Parathyroid adenoma (tissue), 2 donors: ENCODE measurements at regions not wholly inside any gene's neighbourhood (a gene's known extent, or its start where the extent isn't known, plus 50 kb on each side); places are given as distances from the start of the nearest gene placed in this dataset.
"Not testable (repeated sequence)": the region's sequence is repeated elsewhere in the genome, so short reads cannot be mapped to it uniquely, and the experiment has no call there.

Experiments used
- H2AFZ ChIP-seq: fragments of 300-600 bp; sonication (generic); one replicate; pipeline ENCODE4 v1.7.0; 2017; ENCODE audit warnings: antibody characterized with exemption, mild to moderate bottlenecking
- H3K27ac ChIP-seq: fragments of 300-600 bp; sonication (generic); one replicate; pipeline ENCODE4 v1.7.0; 2017
- H3K27me3 ChIP-seq: fragments of 300-600 bp; sonication (generic); one replicate; pipeline ENCODE4 v1.7.0; 2017; ENCODE audit warnings: low read length; ENCODE audit not compliant: control insufficient read depth, insufficient read depth
- H3K36me3 ChIP-seq: fragments of 300-600 bp; sonication (generic); one replicate; pipeline ENCODE4 v1.7.0; 2017; ENCODE audit warnings: low read length; ENCODE audit not compliant: control insufficient read depth, insufficient read depth
- H3K4me1 ChIP-seq: fragments of 300-600 bp; sonication (generic); one replicate; pipeline ENCODE4 v1.7.0; 2017; ENCODE audit warnings: control low read depth
- H3K4me2 ChIP-seq: fragments of 300-600 bp; sonication (generic); one replicate; pipeline ENCODE4 v1.7.0; 2017; ENCODE audit warnings: low read length
- H3K4me3 ChIP-seq: fragments of 300-600 bp; sonication (generic); one replicate; pipeline ENCODE4 v1.7.0; 2017; ENCODE audit warnings: low read depth, low read length
- H3K79me2 ChIP-seq: fragments of 300-600 bp; sonication (generic); one replicate; pipeline ENCODE4 v1.7.0; 2017; ENCODE audit warnings: control low read depth
- H3K9ac ChIP-seq: fragments of 300-600 bp; sonication (generic); one replicate; pipeline ENCODE4 v1.7.0; 2017; ENCODE audit warnings: mild to moderate bottlenecking
- H3K9me3 ChIP-seq: fragments of 300-600 bp; sonication (generic); one replicate; pipeline ENCODE4 v1.7.0; 2017; ENCODE audit warnings: low read length; ENCODE audit not compliant: control insufficient read depth
- TF ChIP-seq, protein P1 (sequence below): fragments of 300-600 bp; sonication (generic); IDR thresholded peaks from one replicate; pipeline ENCODE4 v1.7.0; 2017; ENCODE audit warnings: antibody characterized with exemption, mild to moderate bottlenecking
- donor health status: primary hyperparathyroidism.

DNA sequence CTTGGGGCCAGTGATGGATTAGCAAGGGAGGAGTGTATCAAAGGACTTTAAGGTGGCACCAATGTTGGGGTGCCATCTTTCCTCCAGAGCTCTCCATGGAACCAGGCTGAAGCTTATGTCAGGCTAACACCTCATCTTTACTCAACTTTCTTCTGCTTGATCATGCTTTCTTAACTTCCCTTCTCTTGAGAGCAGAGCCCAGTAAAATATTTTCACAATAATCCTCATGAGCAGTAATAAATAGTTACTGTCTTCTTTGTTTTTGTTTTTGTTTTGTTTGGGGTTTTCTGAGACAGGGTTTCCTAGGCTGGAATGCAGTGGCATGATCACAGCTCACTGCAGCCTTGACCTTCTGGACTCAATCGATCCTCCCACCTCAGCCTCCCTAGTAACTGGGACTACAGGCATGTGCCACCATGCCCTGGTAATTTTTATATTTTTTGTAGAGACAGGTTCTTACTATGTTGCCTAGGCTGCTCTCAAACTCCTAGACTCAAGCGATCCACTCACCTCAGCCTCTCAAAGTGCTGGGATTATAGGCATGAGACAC, 127.9 kb upstream of the TOP1 start:
- Histone ChIP-seq H3K27ac (no peak overlapping the region), H3K79me2 (no peaks in the 10 kb centered on the region), H3K4me2 (no peak overlapping the region), H3K36me3 (no peaks in the 10 kb centered on the region), H3K27me3 (no peaks in the 10 kb centered on the region), H3K4me3 (no peak overlapping the region), H3K9ac (no peak overlapping the region), H3K9me3 (no peaks in the 10 kb centered on the region), H3K4me1 (peaks cover 3% of the 10 kb centered on the region), H2AFZ (no peak overlapping the region)
- TF ChIP-seq, protein P1, sequence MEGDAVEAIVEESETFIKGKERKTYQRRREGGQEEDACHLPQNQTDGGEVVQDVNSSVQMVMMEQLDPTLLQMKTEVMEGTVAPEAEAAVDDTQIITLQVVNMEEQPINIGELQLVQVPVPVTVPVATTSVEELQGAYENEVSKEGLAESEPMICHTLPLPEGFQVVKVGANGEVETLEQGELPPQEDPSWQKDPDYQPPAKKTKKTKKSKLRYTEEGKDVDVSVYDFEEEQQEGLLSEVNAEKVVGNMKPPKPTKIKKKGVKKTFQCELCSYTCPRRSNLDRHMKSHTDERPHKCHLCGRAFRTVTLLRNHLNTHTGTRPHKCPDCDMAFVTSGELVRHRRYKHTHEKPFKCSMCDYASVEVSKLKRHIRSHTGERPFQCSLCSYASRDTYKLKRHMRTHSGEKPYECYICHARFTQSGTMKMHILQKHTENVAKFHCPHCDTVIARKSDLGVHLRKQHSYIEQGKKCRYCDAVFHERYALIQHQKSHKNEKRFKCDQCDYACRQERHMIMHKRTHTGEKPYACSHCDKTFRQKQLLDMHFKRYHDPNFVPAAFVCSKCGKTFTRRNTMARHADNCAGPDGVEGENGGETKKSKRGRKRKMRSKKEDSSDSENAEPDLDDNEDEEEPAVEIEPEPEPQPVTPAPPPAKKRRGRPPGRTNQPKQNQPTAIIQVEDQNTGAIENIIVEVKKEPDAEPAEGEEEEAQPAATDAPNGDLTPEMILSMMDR, result no peak

DNA sequence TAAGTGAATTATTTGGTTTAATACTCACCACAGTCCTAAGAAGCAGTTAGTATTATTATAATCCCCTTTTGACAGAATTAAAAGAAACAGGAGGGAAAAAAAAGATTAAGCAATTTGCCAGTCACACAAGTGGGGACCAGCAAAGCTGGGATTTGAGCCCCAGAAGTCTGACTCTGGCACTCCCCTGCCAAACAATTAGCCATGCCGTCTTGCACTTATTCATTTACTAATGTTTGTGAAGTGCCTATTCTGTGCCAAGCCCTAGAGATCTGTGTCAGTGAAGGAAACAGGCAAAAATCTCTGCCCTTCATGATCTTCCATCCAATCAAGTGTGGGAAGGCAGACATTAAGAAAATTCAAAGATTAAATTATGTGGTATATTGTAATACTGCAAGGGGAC, 126.0 kb upstream of the TOP1 start:
- TF ChIP-seq, protein P1, result no peak
- no peak overlapping the region for H3K9ac ChIP-seq
- H3K36me3 ChIP-seq, result no peaks in the 10 kb centered on the region
- no peak overlapping the region for H3K27ac ChIP-seq
- no peak overlapping the region for H3K4me3 ChIP-seq
- H3K27me3 ChIP-seq, result no peaks in the 10 kb centered on the region
- H3K79me2 ChIP-seq, result no peaks in the 10 kb centered on the region
- no peaks in the 10 kb centered on the region for H3K9me3 ChIP-seq
- peaks cover 3% of the 10 kb centered on the region for H3K4me1 ChIP-seq
- H3K4me2 ChIP-seq, result no peak overlapping the region
- no peak overlapping the region for H2AFZ ChIP-seq

DNA sequence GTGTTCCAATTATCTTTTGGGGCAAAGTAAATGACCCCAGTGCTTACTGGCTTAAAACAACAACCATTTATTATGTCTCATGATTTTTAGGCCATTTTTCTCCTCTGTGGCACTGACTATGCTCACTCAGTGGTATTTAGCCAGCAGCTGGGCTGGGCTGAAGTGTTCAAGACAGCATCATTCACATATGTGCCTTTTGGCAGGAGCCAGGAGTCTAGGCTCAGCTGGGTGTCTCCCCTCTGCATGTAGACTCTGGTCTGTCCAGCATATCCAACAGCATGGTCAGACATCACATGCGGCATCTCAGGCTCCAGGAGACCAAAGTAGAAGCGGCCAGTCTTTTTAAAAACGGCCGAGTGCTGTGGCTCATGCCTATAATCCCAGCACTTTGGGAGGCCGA, 120.3 kb upstream of the TOP1 start:
- no peak overlapping the region for H3K4me2 ChIP-seq
- no peaks in the 10 kb centered on the region for H3K27me3 ChIP-seq
- no peaks in the 10 kb centered on the region for H3K79me2 ChIP-seq
- no peak overlapping the region for H3K9ac ChIP-seq
- H3K4me1 ChIP-seq, result peaks cover 1% of the 10 kb centered on the region
- H3K9me3 ChIP-seq, result no peaks in the 10 kb centered on the region
- H3K4me3 ChIP-seq, result no peak overlapping the region
- TF ChIP-seq, protein P1, result no peak
- H3K27ac ChIP-seq, result no peak overlapping the region
- no peak overlapping the region for H2AFZ ChIP-seq
- no peaks in the 10 kb centered on the region for H3K36me3 ChIP-seq

DNA sequence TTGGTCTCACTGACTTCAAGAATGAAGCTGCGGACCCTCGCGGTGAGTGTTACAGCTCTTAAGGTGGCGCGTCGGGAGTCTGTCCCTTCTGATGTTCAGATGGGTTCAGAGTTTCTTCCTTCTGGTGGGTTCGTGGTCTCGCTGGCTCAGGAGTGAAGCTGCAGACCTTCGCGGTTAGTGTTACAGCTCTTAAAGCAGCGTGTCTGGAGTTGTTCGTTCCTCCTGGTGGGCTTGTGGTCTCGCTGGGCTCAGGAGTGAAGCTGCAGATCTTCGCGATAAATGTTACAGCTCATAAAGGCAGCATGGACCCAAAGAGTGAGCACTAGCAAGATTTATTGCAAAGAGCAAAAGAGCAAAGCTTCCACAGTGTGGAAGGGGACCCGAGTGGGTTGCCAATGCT, 119.1 kb upstream of the TOP1 start:
- not testable (repeated sequence) for H3K27me3 ChIP-seq, H3K36me3 ChIP-seq, H3K4me1 ChIP-seq, H3K4me3 ChIP-seq, H3K9ac ChIP-seq, H3K79me2 ChIP-seq, H3K27ac ChIP-seq, H3K9me3 ChIP-seq, H2AFZ ChIP-seq, H3K4me2 ChIP-seq

DNA sequence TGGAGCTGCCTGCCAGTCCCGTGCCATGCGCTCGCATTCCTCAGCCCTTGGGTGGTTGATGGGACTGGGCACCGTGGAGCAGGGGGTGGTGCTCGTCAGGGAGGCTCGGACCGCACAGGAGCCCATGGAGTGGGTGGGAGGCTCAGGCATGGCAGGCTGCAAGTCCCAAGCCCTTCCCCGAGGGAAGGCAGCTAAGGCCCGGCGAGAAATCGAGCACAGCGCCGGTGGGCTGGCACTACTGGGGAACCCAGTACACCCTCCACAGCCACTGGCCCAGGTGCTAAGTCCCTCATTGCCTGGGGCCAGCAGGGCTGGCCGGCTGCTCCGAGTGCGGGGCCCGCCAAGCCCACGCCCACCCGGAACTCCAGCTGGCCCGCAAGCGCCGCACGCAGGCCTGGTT, 118.2 kb upstream of the TOP1 start:
- not testable (repeated sequence) for H3K4me2 ChIP-seq, H3K27me3 ChIP-seq, H3K79me2 ChIP-seq, H3K36me3 ChIP-seq, H3K27ac ChIP-seq, H3K9me3 ChIP-seq, H3K4me1 ChIP-seq, H2AFZ ChIP-seq, H3K9ac ChIP-seq, H3K4me3 ChIP-seq

DNA sequence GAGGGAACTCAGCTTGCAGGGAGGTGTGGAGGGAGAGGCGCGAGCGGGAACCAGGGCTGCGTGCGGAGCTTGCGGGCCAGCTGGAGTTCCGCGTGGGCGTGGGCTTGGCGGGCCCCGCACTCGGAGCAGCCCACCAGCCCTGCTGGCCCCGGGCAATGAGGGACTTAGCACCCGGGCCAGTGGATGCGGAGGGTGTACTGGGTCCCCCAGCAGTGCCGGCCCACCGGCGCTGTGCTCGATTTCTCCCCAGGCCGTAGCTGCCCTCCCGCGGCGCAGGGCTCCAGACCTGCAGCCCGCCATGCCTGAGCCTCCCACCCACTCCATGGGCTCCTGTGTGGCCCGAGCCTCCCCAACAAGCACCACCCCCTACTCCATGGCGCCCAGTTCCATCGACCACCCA, 117.5 kb upstream of the TOP1 start:
- not testable (repeated sequence) for H3K27ac ChIP-seq, H3K4me2 ChIP-seq, H3K36me3 ChIP-seq, H2AFZ ChIP-seq, H3K79me2 ChIP-seq, H3K4me1 ChIP-seq, H3K9ac ChIP-seq, H3K27me3 ChIP-seq, H3K4me3 ChIP-seq, H3K9me3 ChIP-seq
